Ovary (tissue), 3 donors: ENCODE measurements at regions not wholly inside any gene's neighbourhood (a gene's known extent, or its start where the extent isn't known, plus 50 kb on each side); places are given as distances from the start of the nearest gene placed in this dataset.

Source experiments
- POLR2A ChIP-seq: fragments of 450-650 bp; IDR thresholded peaks from one replicate; pipeline ENCODE4 v1.6.1; 2017; ENCODE audit warnings: antibody characterized with exemption, mild to moderate bottlenecking, moderate library complexity
- TF ChIP-seq, protein P1 (sequence below), 3 donors: fragments of 450-650 bp in 2 of 3; fragments of 200-600 bp in 1 of 3; IDR thresholded peaks; one replicate each; pipeline versions ENCODE4 v1.5.1 to v1.8.0; 2016 to 2022; ENCODE audit warnings: antibody characterized with exemption in 3 of 3, mild to moderate bottlenecking in 1 of 3
- donor health status: DM: no; HTN: no; CAD: no.

DNA sequence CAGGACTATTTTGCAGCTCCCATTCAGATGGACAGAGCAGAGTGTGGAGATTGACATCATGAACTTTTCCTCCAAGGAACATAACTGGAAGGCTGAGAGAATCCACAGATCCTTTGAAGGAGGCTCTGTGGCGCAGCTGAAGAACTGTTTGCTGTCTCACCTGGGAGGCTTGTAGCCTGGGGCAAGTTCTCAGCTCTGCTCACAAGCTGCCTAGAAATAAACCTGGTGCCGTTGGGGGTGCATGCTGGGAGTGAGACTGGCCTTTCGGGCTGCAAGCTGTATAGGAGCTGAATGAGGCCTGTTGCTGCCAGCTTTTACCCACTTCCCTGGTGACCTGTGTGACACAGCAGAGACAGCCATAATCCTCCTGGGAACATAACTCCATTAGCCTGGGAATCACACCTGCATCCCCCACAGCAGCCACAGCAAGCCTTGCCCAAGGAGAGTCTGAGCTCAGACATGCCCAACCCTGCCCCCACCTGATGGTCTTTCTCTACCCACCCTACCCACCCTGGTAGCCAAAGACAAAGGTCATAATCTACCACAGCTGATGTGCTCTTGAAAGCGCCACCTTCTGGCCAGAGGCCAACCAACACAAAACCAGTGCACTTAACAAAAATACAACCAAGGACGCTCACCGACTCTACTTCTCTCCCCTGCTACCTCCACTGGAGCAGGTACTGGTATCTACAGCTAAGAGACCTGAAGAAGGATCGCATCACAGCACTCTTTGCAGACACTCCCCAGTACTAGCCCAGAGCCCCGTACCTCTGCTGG lies 205.1 kb upstream of the MRPS30 start:
- no peak for TF ChIP-seq POLR2A
- TF ChIP-seq, protein P1, sequence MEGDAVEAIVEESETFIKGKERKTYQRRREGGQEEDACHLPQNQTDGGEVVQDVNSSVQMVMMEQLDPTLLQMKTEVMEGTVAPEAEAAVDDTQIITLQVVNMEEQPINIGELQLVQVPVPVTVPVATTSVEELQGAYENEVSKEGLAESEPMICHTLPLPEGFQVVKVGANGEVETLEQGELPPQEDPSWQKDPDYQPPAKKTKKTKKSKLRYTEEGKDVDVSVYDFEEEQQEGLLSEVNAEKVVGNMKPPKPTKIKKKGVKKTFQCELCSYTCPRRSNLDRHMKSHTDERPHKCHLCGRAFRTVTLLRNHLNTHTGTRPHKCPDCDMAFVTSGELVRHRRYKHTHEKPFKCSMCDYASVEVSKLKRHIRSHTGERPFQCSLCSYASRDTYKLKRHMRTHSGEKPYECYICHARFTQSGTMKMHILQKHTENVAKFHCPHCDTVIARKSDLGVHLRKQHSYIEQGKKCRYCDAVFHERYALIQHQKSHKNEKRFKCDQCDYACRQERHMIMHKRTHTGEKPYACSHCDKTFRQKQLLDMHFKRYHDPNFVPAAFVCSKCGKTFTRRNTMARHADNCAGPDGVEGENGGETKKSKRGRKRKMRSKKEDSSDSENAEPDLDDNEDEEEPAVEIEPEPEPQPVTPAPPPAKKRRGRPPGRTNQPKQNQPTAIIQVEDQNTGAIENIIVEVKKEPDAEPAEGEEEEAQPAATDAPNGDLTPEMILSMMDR (IDR thresholded peaks at IDR 0.05) = no peak
